ENCODE measurements at regions not wholly inside any gene's neighbourhood (a gene's known extent, or its start where the extent isn't known, plus 50 kb on each side); places are given as distances from the start of the nearest gene placed in this dataset.

- H3K4me3 ChIP-seq (ENCODE audit: low read depth, low read length), result no peak overlapping the region
- TF ChIP-seq CTCF (conservative IDR thresholded peaks at IDR 0.05; ENCODE audit: low read depth, low read length), result no peak
- no peak for DNase-seq (ENCODE audit: low read depth)
Observed at GRCh38 chrX:44637282-44637681, 94.6 kb upstream of the FUNDC1 start.

GRCh38 chrX:44621078-44621477, 78.4 kb upstream of the FUNDC1 start:
- H3K4me3 ChIP-seq (ENCODE audit: low read depth, low read length), result no peak overlapping the region
- no peak for DNase-seq (ENCODE audit: low read depth)
- TF ChIP-seq CTCF (conservative IDR thresholded peaks at IDR 0.05; ENCODE audit: low read depth, low read length), result no peak

GRCh38 chrX:44619039-44619438, 76.4 kb upstream of the FUNDC1 start:
- H3K4me3 ChIP-seq (ENCODE audit: low read depth, low read length), result no peak overlapping the region
- no peak for TF ChIP-seq CTCF (conservative IDR thresholded peaks at IDR 0.05; ENCODE audit: low read depth, low read length)
- no peak for DNase-seq (ENCODE audit: low read depth)

GRCh38 chrX:44596277-44596676, 53.6 kb upstream of the FUNDC1 start:
- DNase-seq (ENCODE audit: low read depth), result no peak
- no peak overlapping the region for H3K4me3 ChIP-seq (ENCODE audit: low read depth, low read length)
- TF ChIP-seq CTCF (conservative IDR thresholded peaks at IDR 0.05; ENCODE audit: low read depth, low read length), result no peak
